HUES48 (cell line): ENCODE measurements at regions not wholly inside any gene's neighbourhood (a gene's known extent, or its start where the extent isn't known, plus 50 kb on each side); places are given as distances from the start of the nearest gene placed in this dataset.
A peak's percentile ranks its signal among the peaks of the same experiment; 100 is the strongest.
"Not testable (repeated sequence)": the region's sequence is repeated elsewhere in the genome, so short reads cannot be mapped to it uniquely, and the experiment has no call there.

Source experiments
- H3K27ac ChIP-seq: one replicate; pipeline ENCODE4 v1.7.0; 2013; ENCODE audit warnings: low read depth, low read length, inconsistent platforms
- H3K27me3 ChIP-seq: 2 replicates; pipeline ENCODE4 v1.6.1; 2013; ENCODE audit warnings: mild to moderate bottlenecking, low read length; ENCODE audit not compliant: control insufficient read depth, insufficient read depth
- H3K36me3 ChIP-seq: 2 replicates; pipeline ENCODE4 v1.6.1; 2013; ENCODE audit warnings: low read length; ENCODE audit not compliant: control insufficient read depth, insufficient read depth
- H3K4me1 ChIP-seq: 2 replicates; pipeline ENCODE4 v1.6.1; 2013; ENCODE audit warnings: mild to moderate bottlenecking, low read length; ENCODE audit not compliant: control insufficient read depth, insufficient read depth
- H3K4me3 ChIP-seq: 2 replicates; pipeline ENCODE4 v1.5.1; 2013; ENCODE audit warnings: mild to moderate bottlenecking, low read depth, low read length
- H3K9ac ChIP-seq: 2 replicates; pipeline ENCODE4 v1.6.1; 2013; ENCODE audit warnings: mild to moderate bottlenecking, low read depth, low read length, moderate library complexity
- H3K9me3 ChIP-seq: 2 replicates; pipeline ENCODE4 v1.6.1; 2013; ENCODE audit warnings: low read length; ENCODE audit not compliant: control insufficient read depth, insufficient read depth

GRCh38 chr3:158920371-158920770, 118.5 kb downstream of the MFSD1 start:
- no peaks in the 10 kb centered on the region for H3K9me3 ChIP-seq
- H3K4me3 ChIP-seq, result no peak overlapping the region
- H3K27ac ChIP-seq, result no peak overlapping the region
- no peak overlapping the region for H3K9ac ChIP-seq
- no peaks in the 10 kb centered on the region for H3K36me3 ChIP-seq
- H3K4me1 ChIP-seq, result no peaks in the 10 kb centered on the region
- no peaks in the 10 kb centered on the region for H3K27me3 ChIP-seq

DNA sequence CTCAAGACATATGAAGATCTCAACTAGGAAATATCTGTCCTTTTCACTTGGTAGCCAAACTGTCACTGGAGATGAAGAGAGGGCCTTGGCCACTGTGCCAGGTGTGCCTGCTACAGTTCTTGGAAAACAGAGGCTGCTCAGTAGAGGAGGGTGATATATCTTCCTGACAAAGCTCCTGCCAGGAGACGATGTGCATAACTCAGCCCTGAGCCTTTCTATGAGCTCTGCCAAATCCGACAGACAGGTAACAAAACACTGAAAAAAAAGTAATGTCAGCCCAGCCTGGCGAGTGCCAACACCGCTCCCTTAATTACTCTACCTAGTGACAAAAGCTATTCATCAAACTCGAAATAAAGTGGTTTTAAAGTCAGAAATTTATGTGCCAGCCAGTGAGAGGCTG, 123.2 kb downstream of the MFSD1 start:
- no peak overlapping the region for H3K4me3 ChIP-seq
- no peaks in the 10 kb centered on the region for H3K9me3 ChIP-seq
- no peak overlapping the region for H3K9ac ChIP-seq
- H3K27me3 ChIP-seq, result no peaks in the 10 kb centered on the region
- no peaks in the 10 kb centered on the region for H3K36me3 ChIP-seq
- H3K27ac ChIP-seq, result no peak overlapping the region
- H3K4me1 ChIP-seq, result no peaks in the 10 kb centered on the region

DNA sequence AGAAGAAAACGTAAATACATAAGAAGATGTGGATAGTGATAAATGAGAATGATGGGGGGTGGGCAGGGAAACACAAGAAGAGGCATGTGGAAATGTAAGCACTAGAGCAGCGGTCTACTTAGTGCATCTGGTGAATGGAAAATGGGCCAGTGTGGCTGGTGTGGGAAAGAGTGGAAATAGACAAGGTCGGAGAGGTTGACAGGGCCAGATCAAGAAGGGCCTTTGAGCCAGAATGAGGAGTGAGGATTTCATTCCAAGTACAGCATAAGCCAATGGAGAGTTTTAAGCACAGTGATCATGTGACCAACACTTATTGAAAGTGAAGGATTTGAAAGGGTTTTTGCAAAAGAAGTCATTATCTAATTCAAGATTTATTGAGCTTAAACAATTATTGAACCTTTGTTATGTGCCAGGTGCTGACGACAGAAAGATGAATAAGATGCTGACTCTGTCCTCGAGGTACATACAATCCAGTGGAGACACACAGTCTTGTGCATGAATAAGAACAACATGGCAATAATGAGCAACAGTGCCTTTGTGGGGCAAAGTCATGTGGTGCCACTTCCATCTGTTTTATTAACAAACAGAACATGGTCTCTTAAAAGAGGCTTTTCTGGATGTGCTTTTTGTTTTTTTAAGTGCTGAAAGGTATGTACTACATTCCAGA, 124.1 kb downstream of the MFSD1 start:
- H3K9me3 ChIP-seq, result no peaks in the 10 kb centered on the region
- H3K9ac ChIP-seq, result no peak overlapping the region
- no peak overlapping the region for H3K27ac ChIP-seq
- no peak overlapping the region for H3K4me3 ChIP-seq
- H3K36me3 ChIP-seq, result no peaks in the 10 kb centered on the region
- no peaks in the 10 kb centered on the region for H3K27me3 ChIP-seq
- H3K4me1 ChIP-seq, result no peaks in the 10 kb centered on the region

- Histone ChIP-seq H3K36me3 (no peaks in the 10 kb centered on the region), H3K9ac (no peak overlapping the region), H3K27ac (no peak overlapping the region), H3K27me3 (no peaks in the 10 kb centered on the region), H3K9me3 (no peaks in the 10 kb centered on the region), H3K4me3 (no peak overlapping the region), H3K4me1 (peaks cover 6% of the 10 kb centered on the region; the same call in 1 of the 2 replicates)
Observed at GRCh38 chr3:158935846-158936245, 134.0 kb downstream of the MFSD1 start.

GRCh38 chr3:158936530-158937113, 134.8 kb downstream of the MFSD1 start:
- Histone ChIP-seq H3K36me3 (no peaks in the 10 kb centered on the region), H3K9me3 (no peaks in the 10 kb centered on the region), H3K27ac (peak overlapping the region; percentile 59), H3K9ac (no peak overlapping the region), H3K27me3 (no peaks in the 10 kb centered on the region), H3K4me3 (no peak overlapping the region), H3K4me1 (peaks cover 6% of the 10 kb centered on the region; the same call in 1 of the 2 replicates)

- Histone ChIP-seq H3K4me3 (no peak overlapping the region), H3K27me3 (no peaks in the 10 kb centered on the region), H3K4me1 (no peaks in the 10 kb centered on the region), H3K27ac (no peak overlapping the region), H3K9me3 (no peaks in the 10 kb centered on the region), H3K9ac (no peak overlapping the region), H3K36me3 (no peaks in the 10 kb centered on the region)
Observed at GRCh38 chr3:158950178-158950901, 148.5 kb downstream of the MFSD1 start.

DNA sequence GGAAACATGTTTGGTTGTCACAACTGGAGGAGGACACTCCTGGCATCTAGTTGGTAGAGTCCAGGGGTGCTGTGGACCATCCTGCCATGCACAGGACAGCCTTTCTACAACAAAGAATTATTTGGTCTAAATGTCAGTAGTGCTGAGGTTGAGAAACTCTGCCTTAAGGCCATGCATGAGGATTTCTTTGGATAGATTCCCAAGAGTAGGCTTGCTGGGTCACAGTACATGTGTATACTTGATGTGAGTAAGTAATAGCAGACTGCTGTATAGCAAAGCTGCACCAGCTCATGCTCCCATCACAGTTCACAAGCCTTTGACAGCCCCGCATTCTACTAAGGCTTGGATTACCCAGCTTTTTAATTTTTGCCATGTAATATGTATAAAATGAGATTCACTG, 151.3 kb downstream of the MFSD1 start:
- Histone ChIP-seq H3K27me3 (no peaks in the 10 kb centered on the region), H3K4me3 (no peak overlapping the region), H3K9me3 (no peaks in the 10 kb centered on the region), H3K27ac (no peak overlapping the region), H3K36me3 (no peaks in the 10 kb centered on the region), H3K4me1 (no peaks in the 10 kb centered on the region), H3K9ac (no peak overlapping the region)

DNA sequence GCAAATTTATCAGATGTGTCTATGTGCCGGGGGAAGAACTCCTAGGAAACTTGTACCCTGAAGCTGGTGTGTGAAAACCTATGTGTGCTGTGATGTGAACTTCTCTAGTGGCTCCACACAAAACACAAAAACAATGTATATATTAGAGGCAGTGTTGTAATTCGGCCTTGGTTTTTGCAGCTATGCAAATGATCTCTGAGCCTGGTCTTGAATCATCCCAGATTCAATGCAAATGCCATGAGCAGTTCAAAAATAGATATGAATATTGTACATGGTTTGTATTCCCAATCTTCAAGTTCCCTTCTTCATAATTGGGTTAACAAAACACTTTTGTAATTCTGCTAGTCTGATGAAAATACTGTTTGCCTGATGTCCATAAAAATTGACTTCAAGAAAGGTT, 152.6 kb downstream of the MFSD1 start:
- Histone ChIP-seq H3K9me3 (no peaks in the 10 kb centered on the region), H3K4me1 (no peaks in the 10 kb centered on the region), H3K36me3 (no peaks in the 10 kb centered on the region), H3K27me3 (no peaks in the 10 kb centered on the region), H3K4me3 (no peak overlapping the region), H3K27ac (no peak overlapping the region), H3K9ac (no peak overlapping the region)

- not testable (repeated sequence) for H3K4me3 ChIP-seq, H3K9me3 ChIP-seq, H3K27ac ChIP-seq, H3K27me3 ChIP-seq, H3K36me3 ChIP-seq, H3K9ac ChIP-seq
- peaks cover 26% of the 10 kb centered on the region for H3K4me1 ChIP-seq
Observed at GRCh38 chr3:158957777-158958176, 155.9 kb downstream of the MFSD1 start.

DNA sequence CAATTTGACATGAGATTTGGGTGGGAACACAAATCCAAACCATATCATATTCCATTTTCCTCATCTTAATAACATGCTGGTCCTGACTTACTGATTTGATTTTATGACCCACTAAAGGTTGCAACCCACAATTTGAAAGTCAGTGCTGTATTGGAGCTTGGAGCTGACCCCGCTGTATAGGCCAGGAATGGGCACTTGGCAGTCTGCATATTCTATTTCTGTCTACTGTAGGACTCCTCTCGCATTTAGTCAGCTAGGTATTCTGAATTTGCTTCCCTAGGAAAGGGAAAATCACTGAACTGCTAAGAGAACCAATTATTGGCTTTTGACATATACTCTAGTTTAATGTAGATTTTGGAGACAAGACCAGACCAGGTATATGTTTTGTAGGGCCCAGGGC, 157.0 kb downstream of the MFSD1 start:
- H3K9ac ChIP-seq, result no peak overlapping the region
- H3K27ac ChIP-seq, result no peak overlapping the region
- H3K9me3 ChIP-seq, result no peaks in the 10 kb centered on the region
- H3K4me1 ChIP-seq, result peaks cover 26% of the 10 kb centered on the region
- no peaks in the 10 kb centered on the region for H3K27me3 ChIP-seq
- H3K36me3 ChIP-seq, result no peaks in the 10 kb centered on the region
- no peak overlapping the region for H3K4me3 ChIP-seq

DNA sequence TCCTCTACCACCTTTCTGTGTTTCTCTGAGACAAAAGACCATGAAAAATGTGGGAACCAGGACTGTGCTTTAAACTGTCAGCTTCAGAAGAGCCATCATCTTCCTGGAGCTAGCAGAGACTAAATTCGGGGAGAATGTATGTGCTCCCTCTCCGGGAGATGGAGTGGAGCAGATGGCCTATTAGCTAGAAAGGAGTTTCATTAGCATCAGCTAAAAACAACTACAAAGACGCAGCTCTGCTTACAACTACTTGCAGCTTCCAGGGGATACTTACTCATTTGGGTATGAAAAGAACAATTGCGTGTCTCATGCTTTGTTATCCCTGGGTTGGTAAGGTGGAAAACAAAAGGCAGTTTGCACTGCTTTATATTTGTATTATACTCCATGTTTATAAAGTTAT, 159.6 kb downstream of the MFSD1 start:
- no peaks in the 10 kb centered on the region for H3K9me3 ChIP-seq
- H3K9ac ChIP-seq, result peak overlapping the region; percentile 29; the same call in 1 of the 2 replicates
- H3K4me3 ChIP-seq, result no peak overlapping the region
- no peaks in the 10 kb centered on the region for H3K36me3 ChIP-seq
- peak overlapping the region; percentile 91 for H3K27ac ChIP-seq
- H3K27me3 ChIP-seq, result no peaks in the 10 kb centered on the region
- peaks cover 26% of the 10 kb centered on the region for H3K4me1 ChIP-seq
